B cell (primary cell): ENCODE measurements at regions not wholly inside any gene's neighbourhood (a gene's known extent, or its start where the extent isn't known, plus 50 kb on each side); places are given as distances from the start of the nearest gene placed in this dataset.

ENCODE experiments used
- ATAC-seq: fragments of 200-7000 bp; cut with Tn5 transposase; one replicate; pipeline ENCODE4 v1.10.0; 2021; ENCODE audit warnings: low read depth, mild to moderate bottlenecking, moderate number of reproducible peaks, moderate library complexity
- CTCF ChIA-PET: fragments of 350-600 bp; sonication (Branson Sonifier 250); formaldehyde crosslinking; loops from one replicate; lab custom pipeline; 2021; ENCODE audit warnings: antibody characterized with exemption, inconsistent platforms; lab: Charles Lee
- POLR2A ChIA-PET: fragments of 350-600 bp; sonication (Branson Sonifier 250); formaldehyde crosslinking; loops from one replicate; lab custom pipeline; 2021; ENCODE audit warnings: antibody characterized with exemption; lab: Charles Lee
- DNase-seq: peaks from one replicate; pipeline ENCODE4 v3.0.0; 2013
- H2AFZ ChIP-seq: 2 replicates; pipeline ENCODE4 v1.6.1; 2012; ENCODE audit warnings: mild to moderate bottlenecking, low read depth, low read length; ENCODE audit not compliant: insufficient read depth, poor library complexity, severe bottlenecking
- H3K27ac ChIP-seq, 2 donors: 1 replicate in 1 of 2; 2 replicates in 1 of 2; pipeline ENCODE4 v1.5.1; 2012 to 2013; ENCODE audit warnings: low read length in 2 of 2, mild to moderate bottlenecking in 2 of 2, moderate library complexity in 1 of 2
- H3K27me3 ChIP-seq, 4 experiments: fragments of 200-600 bp in 1 of 4; sonication (generic) in 1 of 4; replicated peaks in 1 of 4; 1 replicate in 2 of 4; 2 replicates in 2 of 4; pipeline versions ENCODE4 v1.6.1 to v1.7.0; 2013 to 2016; ENCODE audit warnings: low read length in 3 of 4, mild to moderate bottlenecking in 2 of 4, mixed read lengths in 1 of 4, moderate library complexity in 1 of 4; ENCODE audit not compliant: insufficient read depth in 4 of 4, control insufficient read depth in 3 of 4; ENCODE audit errors: control extremely low read depth in 1 of 4
- H3K36me3 ChIP-seq, 2 experiments: replicated peaks in 1 of 2; 1 replicate in 1 of 2; 2 replicates in 1 of 2; pipeline versions ENCODE4 v1.6.1 to v1.7.1; 2013; ENCODE audit warnings: low read length in 1 of 2; ENCODE audit not compliant: insufficient read depth in 2 of 2, control insufficient read depth in 1 of 2; ENCODE audit errors: control extremely low read depth in 1 of 2, extremely low read depth in 1 of 2
- H3K4me1 ChIP-seq, 2 donors: fragments of 200-600 bp in 1 of 2; sonication (generic) in 1 of 2; 1 replicate in 1 of 2; 2 replicates in 1 of 2; pipeline versions ENCODE4 v1.5.1 to v1.6.1; 2013 to 2017; ENCODE audit warnings: low read length in 2 of 2; ENCODE audit not compliant: control insufficient read depth in 2 of 2, insufficient read depth in 2 of 2
- H3K4me2 ChIP-seq: replicated peaks from 2 replicates; pipeline ENCODE3; 2012; ENCODE audit warnings: mild to moderate bottlenecking, low read depth, low read length; ENCODE audit not compliant: poor library complexity, severe bottlenecking
- H3K4me3 ChIP-seq, 5 experiments: fragments of 200-600 bp in 1 of 5; sonication (generic) in 1 of 5; 1 replicate in 3 of 5; 2 replicates in 2 of 5; pipeline versions ENCODE4 v1.5.1 to v1.7.0; 2011 to 2016; ENCODE audit warnings: low read length in 4 of 5, mild to moderate bottlenecking in 4 of 5, low read depth in 2 of 5, control low read depth in 1 of 5, moderate library complexity in 1 of 5; ENCODE audit not compliant: insufficient read depth in 1 of 5; ENCODE audit errors: control extremely low read depth in 1 of 5, extremely low read depth in 1 of 5
- H3K79me2 ChIP-seq: fragments of 200-600 bp; sonication (generic); one replicate; pipeline ENCODE4 v1.6.0; 2016; ENCODE audit warnings: low read length; ENCODE audit not compliant: control insufficient read depth, insufficient read depth
- H3K9ac ChIP-seq: fragments of 200-600 bp; sonication (generic); 2 replicates; pipeline ENCODE4 v1.6.1; 2017; ENCODE audit warnings: mild to moderate bottlenecking, low read length, moderate library complexity
- H3K9me3 ChIP-seq, 3 donors: one replicate each; pipeline versions ENCODE4 v1.6.1 to v1.7.1; 2013; ENCODE audit warnings: low read length in 2 of 3; ENCODE audit not compliant: control insufficient read depth in 2 of 3, insufficient read depth in 1 of 3; ENCODE audit errors: control extremely low read depth in 1 of 3
- H4K20me1 ChIP-seq: 2 replicates; pipeline ENCODE4 v1.6.0; 2012; ENCODE audit warnings: mild to moderate bottlenecking, low read length; ENCODE audit not compliant: insufficient read depth, control insufficient read depth, poor library complexity, severe bottlenecking
- H3K27ac Mint-ChIP-seq: one replicate; pipeline ENCODE4 v1.8.0; 2021; ENCODE audit warnings: mixed read lengths
- H3K27me3 Mint-ChIP-seq: one replicate; pipeline ENCODE4 v1.8.0; 2021; ENCODE audit warnings: mixed read lengths
- H3K4me1 Mint-ChIP-seq: one replicate; pipeline ENCODE4 v1.8.0; 2021; ENCODE audit warnings: mixed read lengths
- H3K4me3 Mint-ChIP-seq: one replicate; pipeline ENCODE4 v1.8.0; 2021; ENCODE audit warnings: mixed read lengths
- H3K9me3 Mint-ChIP-seq: one replicate; pipeline ENCODE4 v1.8.0; 2022; ENCODE audit warnings: mixed read lengths; ENCODE audit not compliant: insufficient read depth
- CTCF ChIP-seq: fragments of 200-600 bp; IDR thresholded peaks from one replicate; pipeline ENCODE4 v1.8.0; 2022; ENCODE audit warnings: antibody characterized with exemption, mild to moderate bottlenecking
- EZH2 ChIP-seq: IDR thresholded peaks from 2 replicates; pipeline ENCODE4 v1.6.1; 2012; ENCODE audit warnings: borderline replicate concordance, low read depth, mild to moderate bottlenecking, moderate library complexity, low read length; ENCODE audit not compliant: insufficient read depth, poor library complexity, severe bottlenecking
- WGBS: methylation state at CpG from one replicate; pipeline ENCODE4 v1.1.5; 2013; ENCODE audit warnings: missing lambda C conversion rate; ENCODE audit not compliant: insufficient coverage; 5-methylcytosine and 5-hydroxymethylcytosine counted together
- intact Hi-C: fragments of 100-400 bp; cut with micrococcal nuclease; formaldehyde crosslinking; loops from one replicate; pipeline ENCODE4 v1.10.0; 2022

- Histone ChIP-seq H3K36me3 (no peaks in the 10 kb centered on the region), H2AFZ (no peak overlapping the region), H3K9me3 (peaks cover 0 to 7% (median 0%) of the 10 kb centered on the region in 3 donors), H4K20me1 (no peaks in the 10 kb centered on the region), H3K27ac (no peak overlapping the region), H3K4me3 (no peak overlapping the region), H3K79me2 (no peaks in the 10 kb centered on the region), H3K4me1 (no peaks in the 10 kb centered on the region), H3K4me2 (no peak overlapping the region), H3K9ac (no peak overlapping the region), H3K27me3 (peaks cover 0 to 5% (median 0%) of the 10 kb centered on the region in 4 experiments)
- no peak for DNase-seq
- WGBS = 96% methylated on average over 8 of the region's 12 CpGs
- TF ChIP-seq EZH2 (no peak), CTCF (no peak)
- H3K27me3 Mint-ChIP-seq = peaks cover 13% of the 10 kb centered on the region
- no peak overlapping the region for H3K4me3 Mint-ChIP-seq
- ChIA-PET POLR2A (interaction anchor here (0.7 kb wide), 1 partner anchor 10 kb away, joined by 3 read pairs; no protein-coding TSS in a partner anchor), CTCF (no interaction called here)
- H3K9me3 Mint-ChIP-seq = peaks cover 6% of the 10 kb centered on the region
- no peak for ATAC-seq
- H3K4me1 Mint-ChIP-seq = no peaks in the 10 kb centered on the region
- H3K27ac Mint-ChIP-seq = no peak overlapping the region
- intact Hi-C loops = no loop called here
Measured at GRCh38 chr15:70573121-70573850, 190.1 kb downstream of the UACA start.

- no peak overlapping the region for H3K9ac ChIP-seq
- no peaks in the 10 kb centered on the region for H3K4me1 ChIP-seq
- H3K4me2 ChIP-seq = no peak overlapping the region
- peaks cover 0 to 12% (median 1%) of the 10 kb centered on the region in 4 experiments for H3K27me3 ChIP-seq
- no peaks in the 10 kb centered on the region for H3K79me2 ChIP-seq
- peaks cover 14% of the 10 kb centered on the region for H3K27me3 Mint-ChIP-seq
- DNase-seq (no peak), ATAC-seq (no peak)
- H3K9me3 ChIP-seq = peaks cover 0 to 7% (median 0%) of the 10 kb centered on the region in 3 donors
- H3K36me3 ChIP-seq = no peaks in the 10 kb centered on the region
- peaks cover 6% of the 10 kb centered on the region for H3K9me3 Mint-ChIP-seq
- no peak overlapping the region for H3K4me3 ChIP-seq
- WGBS = 100% methylated on average over 2 of the region's 6 CpGs
- TF ChIP-seq CTCF = no peak
- H3K4me1 Mint-ChIP-seq = no peaks in the 10 kb centered on the region
- no peaks in the 10 kb centered on the region for H4K20me1 ChIP-seq
- H3K4me3 Mint-ChIP-seq = no peak overlapping the region
- no peak overlapping the region for H3K27ac ChIP-seq
- ChIA-PET CTCF (interaction anchor here (0.6 to 1.5 kb wide), 3 partner anchors 11 to 320 kb away, joined by 3 to 5 read pairs (median 4); no protein-coding TSS in a partner anchor), POLR2A (no interaction called here)
- intact Hi-C loops = no loop called here
- H2AFZ ChIP-seq = no peak overlapping the region
- H3K27ac Mint-ChIP-seq = no peak overlapping the region
Measured at GRCh38 chr15:70569714-70570231, 193.6 kb downstream of the UACA start.
